ENCODE measurements at regions not wholly inside any gene's neighbourhood (a gene's known extent, or its start where the extent isn't known, plus 50 kb on each side); places are given as distances from the start of the nearest gene placed in this dataset.
"Not testable (repeated sequence)": the region's sequence is repeated elsewhere in the genome, so short reads cannot be mapped to it uniquely, and the experiment has no call there.

- no peak overlapping the region for H3K4me3 Mint-ChIP-seq
These were observed 1303.4 kb downstream of the TBC1D22A start for GRCh38 chr22:48065892-48066291.

GRCh38 chr22:48061726-48062125 is 1299.3 kb downstream of the TBC1D22A start:
- Mint-ChIP-seq H3K4me3 (no peak overlapping the region), H3K36me3 (ENCODE audit: low read depth) (peaks cover 18% of the 10 kb centered on the region), H3K27ac (no peak overlapping the region), H3K9me3 (peaks cover 82% of the 10 kb centered on the region), H3K4me1 (ENCODE audit: low read depth) (no peaks in the 10 kb centered on the region), H3K27me3 (ENCODE audit: insufficient read depth) (no peaks in the 10 kb centered on the region; the same call in 1 of the 2 replicates)
- no peak for DNase-seq
- TF ChIP-seq CTCF (IDR thresholded peaks at IDR 0.05), result no peak

More at GRCh38 chr22:48065892-48066291, 1303.4 kb downstream of the TBC1D22A start:
- no peaks in the 10 kb centered on the region for H3K4me1 Mint-ChIP-seq (ENCODE audit: low read depth)
- TF ChIP-seq CTCF (IDR thresholded peaks at IDR 0.05), result no peak
- no peak for DNase-seq
- peaks cover 14% of the 10 kb centered on the region for H3K36me3 Mint-ChIP-seq (ENCODE audit: low read depth)
- no peak overlapping the region for H3K27ac Mint-ChIP-seq
- peaks cover 90% of the 10 kb centered on the region for H3K9me3 Mint-ChIP-seq
- no peaks in the 10 kb centered on the region for H3K27me3 Mint-ChIP-seq (ENCODE audit: insufficient read depth)

- Mint-ChIP-seq H3K36me3 (ENCODE audit: low read depth) (peaks cover 19% of the 10 kb centered on the region), H3K27me3 (ENCODE audit: insufficient read depth) (no peaks in the 10 kb centered on the region; the same call in 1 of the 2 replicates), H3K27ac (no peak overlapping the region), H3K9me3 (peaks cover 70% of the 10 kb centered on the region), H3K4me1 (ENCODE audit: low read depth) (no peaks in the 10 kb centered on the region), H3K4me3 (no peak overlapping the region)
- DNase-seq, result no peak
- TF ChIP-seq CTCF (IDR thresholded peaks at IDR 0.05), result no peak
These were observed 1297.8 kb downstream of the TBC1D22A start for GRCh38 chr22:48060266-48060665.

- Mint-ChIP-seq H3K36me3 (ENCODE audit: low read depth) (peaks cover 12% of the 10 kb centered on the region), H3K9me3 (peaks cover 63% of the 10 kb centered on the region)
- not testable (repeated sequence) for H3K4me1 Mint-ChIP-seq (ENCODE audit: low read depth); H3K4me3 Mint-ChIP-seq; H3K27me3 Mint-ChIP-seq (ENCODE audit: insufficient read depth); DNase-seq; H3K27ac Mint-ChIP-seq
These were observed 1297.1 kb downstream of the TBC1D22A start for GRCh38 chr22:48059521-48059920.

GRCh38 chr22:48057116-48057835 is 1294.8 kb downstream of the TBC1D22A start:
- H3K27ac Mint-ChIP-seq, result no peak overlapping the region
- H3K4me3 Mint-ChIP-seq, result no peak overlapping the region
- DNase-seq, result no peak
- no peak for TF ChIP-seq CTCF (IDR thresholded peaks at IDR 0.05)
- no peaks in the 10 kb centered on the region; the same call in 1 of the 2 replicates for H3K27me3 Mint-ChIP-seq (ENCODE audit: insufficient read depth)
- H3K36me3 Mint-ChIP-seq (ENCODE audit: low read depth), result peaks cover 15% of the 10 kb centered on the region
- peaks cover 61% of the 10 kb centered on the region for H3K9me3 Mint-ChIP-seq
- no peaks in the 10 kb centered on the region for H3K4me1 Mint-ChIP-seq (ENCODE audit: low read depth)

- no peak for TF ChIP-seq CTCF (IDR thresholded peaks at IDR 0.05)
- peaks cover 61% of the 10 kb centered on the region for H3K9me3 Mint-ChIP-seq
- no peaks in the 10 kb centered on the region; the same call in 1 of the 2 replicates for H3K27me3 Mint-ChIP-seq (ENCODE audit: insufficient read depth)
- H3K4me1 Mint-ChIP-seq (ENCODE audit: low read depth), result no peaks in the 10 kb centered on the region
- H3K4me3 Mint-ChIP-seq, result no peak overlapping the region
- no peak overlapping the region for H3K27ac Mint-ChIP-seq
- peaks cover 15% of the 10 kb centered on the region for H3K36me3 Mint-ChIP-seq (ENCODE audit: low read depth)
- DNase-seq, result no peak
These were observed 1293.4 kb downstream of the TBC1D22A start for GRCh38 chr22:48055827-48056226.
